Neural cell (in vitro differentiated cells): ENCODE measurements at regions not wholly inside any gene's neighbourhood (a gene's known extent, or its start where the extent isn't known, plus 50 kb on each side); places are given as distances from the start of the nearest gene placed in this dataset.

Source experiments
- H2AFZ ChIP-seq: fragments of 200-600, 300-800 bp; sonication (generic), shearing (Covaris generic); 2 replicates; pipeline ENCODE4 v1.6.0; 2014; ENCODE audit warnings: low read depth, mild to moderate bottlenecking, antibody characterized with exemption, low read length, moderate library complexity
- H3F3A ChIP-seq: fragments of 200-600 bp; shearing (Covaris generic); 2 replicates; pipeline ENCODE4 v1.6.1; 2016; ENCODE audit warnings: mild to moderate bottlenecking, moderate library complexity, mixed read lengths, antibody characterized with exemption, low read length; ENCODE audit not compliant: insufficient read depth, poor library complexity, severe bottlenecking
- H3K27ac ChIP-seq: fragments of 200-600, 300-800 bp; sonication (generic), shearing (Covaris generic); 2 replicates; pipeline ENCODE4 v1.5.1; 2014; ENCODE audit warnings: mild to moderate bottlenecking, low read length, moderate library complexity
- H3K27me3 ChIP-seq: fragments of 300-800, 200-600 bp; sonication (generic), shearing (Covaris generic); 2 replicates; pipeline ENCODE4 v1.6.0; 2014; ENCODE audit warnings: mild to moderate bottlenecking, low read depth, low read length, moderate library complexity; ENCODE audit not compliant: insufficient read depth
- H3K36me3 ChIP-seq: fragments of 300-800, 200-600 bp; sonication (generic), shearing (Covaris generic); 2 replicates; pipeline ENCODE4 v1.5.1; 2014; ENCODE audit warnings: mild to moderate bottlenecking, antibody characterized with exemption, low read length, moderate library complexity; ENCODE audit not compliant: insufficient read depth
- H3K4me2 ChIP-seq: fragments of 300-800, 200-600 bp; sonication (generic), shearing (Covaris generic); 2 replicates; pipeline ENCODE4 v1.6.0; 2014; ENCODE audit warnings: mild to moderate bottlenecking, low read length
- H3K4me3 ChIP-seq: fragments of 300-800, 200-600 bp; sonication (generic), shearing (Covaris generic); 2 replicates; pipeline ENCODE4 v1.5.1; 2014; ENCODE audit warnings: mild to moderate bottlenecking, low read length, moderate library complexity
- H3K79me2 ChIP-seq: fragments of 200-600 bp; shearing (Covaris generic); replicated peaks from 2 replicates; pipeline ENCODE4 v1.6.0; 2014; ENCODE audit warnings: mild to moderate bottlenecking, low read length, moderate library complexity; ENCODE audit not compliant: insufficient read depth
- H3K9ac ChIP-seq: fragments of 300-800, 200-600 bp; sonication (generic), shearing (Covaris generic); 2 replicates; pipeline ENCODE4 v1.6.1; 2016; ENCODE audit warnings: mild to moderate bottlenecking, low read length, mixed read lengths
- H3K9me2 ChIP-seq: fragments of 200-600 bp; shearing (Covaris generic); 2 replicates; pipeline ENCODE4 v1.6.1; 2016; ENCODE audit warnings: mild to moderate bottlenecking, low read length, mixed read lengths; ENCODE audit not compliant: insufficient read depth
- H3K9me3 ChIP-seq: fragments of 200-600, 300-800 bp; sonication (generic), shearing (Covaris generic); 2 replicates; pipeline ENCODE4 v1.6.1; 2016; ENCODE audit warnings: mild to moderate bottlenecking, mixed run types, low read length, moderate library complexity, mixed read lengths
- H4K20me1 ChIP-seq: fragments of 200-600 bp; shearing (Covaris generic); 2 replicates; pipeline ENCODE4 v1.6.1; 2016; ENCODE audit warnings: mild to moderate bottlenecking, mixed run types; ENCODE audit not compliant: insufficient read depth
- EP300 ChIP-seq: fragments of 450-650 bp; conservative IDR thresholded peaks from 2 replicates; pipeline ENCODE4 v1.6.1; 2014; ENCODE audit warnings: antibody characterized with exemption, mild to moderate bottlenecking, moderate library complexity; ENCODE audit not compliant: poor library complexity, severe bottlenecking
- EZH2 ChIP-seq: fragments of 200-600, 300-800 bp; shearing (Covaris generic), sonication (generic); IDR thresholded peaks from 2 replicates; pipeline ENCODE4 v1.6.1; 2014; ENCODE audit warnings: antibody characterized with exemption, low read length, borderline replicate concordance, mild to moderate bottlenecking; ENCODE audit not compliant: insufficient read depth, poor library complexity, severe bottlenecking
- MXI1 ChIP-seq: fragments of 450-650 bp; conservative IDR thresholded peaks from 2 replicates; pipeline ENCODE4 v1.6.1; 2014; ENCODE audit warnings: antibody characterized with exemption, mild to moderate bottlenecking; ENCODE audit not compliant: poor library complexity, severe bottlenecking
- POLR2AphosphoS5 ChIP-seq: IDR thresholded peaks from 2 replicates; pipeline ENCODE4 v1.6.1; 2012
- RAD21 ChIP-seq: fragments of 450-650 bp; conservative IDR thresholded peaks from 2 replicates; pipeline ENCODE4 v1.6.1; 2014; ENCODE audit warnings: antibody characterized with exemption, mild to moderate bottlenecking, moderate library complexity
- SMC3 ChIP-seq: fragments of 450-650 bp; conservative IDR thresholded peaks from 2 replicates; pipeline ENCODE4 v1.6.1; 2014; ENCODE audit warnings: antibody characterized with exemption, mild to moderate bottlenecking, moderate library complexity; ENCODE audit not compliant: poor library complexity
- TAF1 ChIP-seq: IDR thresholded peaks from 2 replicates; pipeline ENCODE4 v1.6.1; 2012; ENCODE audit warnings: low read depth
- TF ChIP-seq, protein P1 (sequence below): IDR thresholded peaks from 2 replicates; pipeline ENCODE4 v1.6.1; 2012; ENCODE audit warnings: borderline replicate concordance
- TF ChIP-seq, protein P2 (sequence below): fragments of 450-650 bp; IDR thresholded peaks from 2 replicates; pipeline ENCODE4 v1.5.1; 2014; ENCODE audit warnings: antibody characterized with exemption, mild to moderate bottlenecking, moderate library complexity; ENCODE audit not compliant: poor library complexity, severe bottlenecking

DNA sequence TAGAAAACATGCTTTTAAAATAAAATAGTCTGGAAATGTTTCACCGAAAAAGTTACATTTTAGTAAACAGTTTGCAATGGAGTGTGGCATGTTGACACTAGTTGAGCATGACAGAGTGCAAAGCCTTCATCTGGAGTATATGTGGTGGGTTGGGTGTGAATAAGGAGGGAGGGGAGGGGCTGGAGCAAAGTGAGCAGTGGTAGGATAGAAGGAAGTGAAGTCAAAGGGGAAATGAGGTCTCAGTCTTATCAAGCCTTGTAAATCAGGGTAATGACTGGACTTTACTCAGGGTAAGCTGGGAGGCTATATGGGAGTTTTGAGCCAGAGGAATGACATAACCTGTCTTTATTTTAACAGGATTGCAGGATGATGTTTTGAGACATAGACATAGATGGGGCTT, 222.8 kb downstream of the PCDH20 start:
- no peak overlapping the region for H3K9ac ChIP-seq
- no peaks in the 10 kb centered on the region for H3K9me3 ChIP-seq
- H3K27me3 ChIP-seq, result no peaks in the 10 kb centered on the region
- H3F3A ChIP-seq, result no peaks in the 10 kb centered on the region
- no peaks in the 10 kb centered on the region for H3K36me3 ChIP-seq
- H3K9me2 ChIP-seq, result no peaks in the 10 kb centered on the region
- no peaks in the 10 kb centered on the region for H3K79me2 ChIP-seq
- H3K4me2 ChIP-seq, result no peak overlapping the region
- H4K20me1 ChIP-seq, result no peaks in the 10 kb centered on the region
- H2AFZ ChIP-seq, result no peak overlapping the region
- no peak for TF ChIP-seq RAD21
- no peak for TF ChIP-seq SMC3
- TF ChIP-seq MXI1, result no peak
- TF ChIP-seq, protein P1, sequence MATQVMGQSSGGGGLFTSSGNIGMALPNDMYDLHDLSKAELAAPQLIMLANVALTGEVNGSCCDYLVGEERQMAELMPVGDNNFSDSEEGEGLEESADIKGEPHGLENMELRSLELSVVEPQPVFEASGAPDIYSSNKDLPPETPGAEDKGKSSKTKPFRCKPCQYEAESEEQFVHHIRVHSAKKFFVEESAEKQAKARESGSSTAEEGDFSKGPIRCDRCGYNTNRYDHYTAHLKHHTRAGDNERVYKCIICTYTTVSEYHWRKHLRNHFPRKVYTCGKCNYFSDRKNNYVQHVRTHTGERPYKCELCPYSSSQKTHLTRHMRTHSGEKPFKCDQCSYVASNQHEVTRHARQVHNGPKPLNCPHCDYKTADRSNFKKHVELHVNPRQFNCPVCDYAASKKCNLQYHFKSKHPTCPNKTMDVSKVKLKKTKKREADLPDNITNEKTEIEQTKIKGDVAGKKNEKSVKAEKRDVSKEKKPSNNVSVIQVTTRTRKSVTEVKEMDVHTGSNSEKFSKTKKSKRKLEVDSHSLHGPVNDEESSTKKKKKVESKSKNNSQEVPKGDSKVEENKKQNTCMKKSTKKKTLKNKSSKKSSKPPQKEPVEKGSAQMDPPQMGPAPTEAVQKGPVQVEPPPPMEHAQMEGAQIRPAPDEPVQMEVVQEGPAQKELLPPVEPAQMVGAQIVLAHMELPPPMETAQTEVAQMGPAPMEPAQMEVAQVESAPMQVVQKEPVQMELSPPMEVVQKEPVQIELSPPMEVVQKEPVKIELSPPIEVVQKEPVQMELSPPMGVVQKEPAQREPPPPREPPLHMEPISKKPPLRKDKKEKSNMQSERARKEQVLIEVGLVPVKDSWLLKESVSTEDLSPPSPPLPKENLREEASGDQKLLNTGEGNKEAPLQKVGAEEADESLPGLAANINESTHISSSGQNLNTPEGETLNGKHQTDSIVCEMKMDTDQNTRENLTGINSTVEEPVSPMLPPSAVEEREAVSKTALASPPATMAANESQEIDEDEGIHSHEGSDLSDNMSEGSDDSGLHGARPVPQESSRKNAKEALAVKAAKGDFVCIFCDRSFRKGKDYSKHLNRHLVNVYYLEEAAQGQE, result no peak
- TF ChIP-seq, protein P2, sequence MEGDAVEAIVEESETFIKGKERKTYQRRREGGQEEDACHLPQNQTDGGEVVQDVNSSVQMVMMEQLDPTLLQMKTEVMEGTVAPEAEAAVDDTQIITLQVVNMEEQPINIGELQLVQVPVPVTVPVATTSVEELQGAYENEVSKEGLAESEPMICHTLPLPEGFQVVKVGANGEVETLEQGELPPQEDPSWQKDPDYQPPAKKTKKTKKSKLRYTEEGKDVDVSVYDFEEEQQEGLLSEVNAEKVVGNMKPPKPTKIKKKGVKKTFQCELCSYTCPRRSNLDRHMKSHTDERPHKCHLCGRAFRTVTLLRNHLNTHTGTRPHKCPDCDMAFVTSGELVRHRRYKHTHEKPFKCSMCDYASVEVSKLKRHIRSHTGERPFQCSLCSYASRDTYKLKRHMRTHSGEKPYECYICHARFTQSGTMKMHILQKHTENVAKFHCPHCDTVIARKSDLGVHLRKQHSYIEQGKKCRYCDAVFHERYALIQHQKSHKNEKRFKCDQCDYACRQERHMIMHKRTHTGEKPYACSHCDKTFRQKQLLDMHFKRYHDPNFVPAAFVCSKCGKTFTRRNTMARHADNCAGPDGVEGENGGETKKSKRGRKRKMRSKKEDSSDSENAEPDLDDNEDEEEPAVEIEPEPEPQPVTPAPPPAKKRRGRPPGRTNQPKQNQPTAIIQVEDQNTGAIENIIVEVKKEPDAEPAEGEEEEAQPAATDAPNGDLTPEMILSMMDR, result no peak
- no peak for TF ChIP-seq EZH2
- no peak for TF ChIP-seq POLR2AphosphoS5
- TF ChIP-seq TAF1, result no peak
- TF ChIP-seq EP300, result no peak
- H3K4me3 ChIP-seq, result no peak overlapping the region
- H3K27ac ChIP-seq, result no peak overlapping the region

DNA sequence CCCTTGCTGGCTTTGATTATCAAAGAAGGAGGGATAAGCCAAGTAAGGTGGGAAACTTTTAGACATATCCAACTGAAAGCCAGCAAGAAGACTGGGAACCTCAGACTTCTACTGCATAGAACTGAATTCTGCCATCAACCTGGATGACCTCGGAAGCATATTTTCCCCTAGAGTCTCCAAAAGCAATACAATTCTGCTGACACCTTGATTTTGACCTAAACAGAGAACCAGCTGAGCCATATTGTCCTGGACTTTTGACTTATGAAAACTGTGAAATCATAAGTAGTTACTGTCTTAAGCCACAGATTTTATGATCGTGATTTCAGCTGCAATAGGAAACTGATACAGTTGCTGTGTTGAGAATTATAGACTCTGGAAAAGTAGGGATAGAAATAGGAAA, 227.6 kb downstream of the PCDH20 start:
- no peaks in the 10 kb centered on the region for H4K20me1 ChIP-seq
- no peaks in the 10 kb centered on the region for H3K27me3 ChIP-seq
- no peaks in the 10 kb centered on the region for H3K79me2 ChIP-seq
- no peak overlapping the region for H3K27ac ChIP-seq
- H3K9ac ChIP-seq, result no peak overlapping the region
- H3K4me2 ChIP-seq, result no peak overlapping the region
- no peak overlapping the region for H2AFZ ChIP-seq
- no peak overlapping the region for H3K4me3 ChIP-seq
- no peak for TF ChIP-seq TAF1
- no peak for TF ChIP-seq POLR2AphosphoS5
- no peak for TF ChIP-seq RAD21
- TF ChIP-seq EZH2, result no peak
- TF ChIP-seq, protein P2, result no peak
- TF ChIP-seq, protein P1, result no peak
- TF ChIP-seq EP300, result no peak
- no peak for TF ChIP-seq MXI1
- TF ChIP-seq SMC3, result no peak
- H3K36me3 ChIP-seq, result no peaks in the 10 kb centered on the region
- no peaks in the 10 kb centered on the region for H3K9me2 ChIP-seq
- no peaks in the 10 kb centered on the region for H3K9me3 ChIP-seq
- no peaks in the 10 kb centered on the region for H3F3A ChIP-seq
